ENCODE measurements at regions not wholly inside any gene's neighbourhood (a gene's known extent, or its start where the extent isn't known, plus 50 kb on each side); places are given as distances from the start of the nearest gene placed in this dataset.

- TF ChIP-seq EGR1 (conservative IDR thresholded peaks at IDR 0.05) (no peak), CTCF (IDR thresholded peaks at IDR 0.05 in 2 of 3, conservative IDR thresholded peaks at IDR 0.05 in 1 of 3; ENCODE audit: insufficient read depth in 2 of 3, low read depth in 1 of 3, low read length in 3 of 3) (no peak), ZNF586 (CRISPR knock-in tag; conservative IDR thresholded peaks at IDR 0.05) (no peak), ZC3H8 (IDR thresholded peaks at IDR 0.05) (no peak), NR2C1 (IDR thresholded peaks at IDR 0.05) (no peak), NR2C1 (tag; IDR thresholded peaks at IDR 0.05) (no peak), MLLT1 (IDR thresholded peaks at IDR 0.05) (no peak)
Observed at GRCh38 chr1:200242110-200243041, 167.5 kb downstream of the ZNF281 start.
